ENCODE measurements at regions not wholly inside any gene's neighbourhood (a gene's known extent, or its start where the extent isn't known, plus 50 kb on each side); places are given as distances from the start of the nearest gene placed in this dataset.

GRCh38 chr12:78396538-78396937 is 468.0 kb upstream of the SYT1 start:
- no peak for TF ChIP-seq ZNF565 (CRISPR knock-in tag; conservative IDR thresholded peaks at IDR 0.05; ENCODE audit: low read depth)
- no peak for TF ChIP-seq ZFP3 (CRISPR knock-in tag; IDR thresholded peaks at IDR 0.05)
- no peak for TF ChIP-seq CSRNP3 (CRISPR knock-in tag; IDR thresholded peaks at IDR 0.05)
- TF ChIP-seq PATZ1 (CRISPR knock-in tag; IDR thresholded peaks at IDR 0.05; ENCODE audit: borderline replicate concordance) = no peak
- TF ChIP-seq TOX (CRISPR knock-in tag; IDR thresholded peaks at IDR 0.05; ENCODE audit: borderline replicate concordance) = no peak
- no peak for TF ChIP-seq ZC3H10 (CRISPR knock-in tag; IDR thresholded peaks at IDR 0.05)
- TF ChIP-seq ISL1 (CRISPR knock-in tag; IDR thresholded peaks at IDR 0.05) = no peak
- no peak for TF ChIP-seq CSDC2 (CRISPR knock-in tag; IDR thresholded peaks at IDR 0.05)
- no peak for TF ChIP-seq GLIS3 (CRISPR knock-in tag; IDR thresholded peaks at IDR 0.05)
- TF ChIP-seq ZNF70 (CRISPR knock-in tag; IDR thresholded peaks at IDR 0.05) = no peak

All from SK-N-SH treated with all-trans-retinoic acid at 6 μM for 48 hours (cell line).